DMS153 (cell line): ENCODE measurements at regions not wholly inside any gene's neighbourhood (a gene's known extent, or its start where the extent isn't known, plus 50 kb on each side); places are given as distances from the start of the nearest gene placed in this dataset.
"Not testable (repeated sequence)": the region's sequence is repeated elsewhere in the genome, so short reads cannot be mapped to it uniquely, and the experiment has no call there.

Source experiments
- DNase-seq: peaks from one replicate; lab custom pipeline; 2025; lab: John Stamatoyannopoulos, UW

GRCh38 chrX:136975684-136976470 is 57.9 kb downstream of the GPR101 start:
- DNase-seq: no peak

GRCh38 chrX:136967966-136968365 is 65.8 kb downstream of the GPR101 start:
- DNase-seq: no peak

- DNase-seq: no peak
These were observed 69.8 kb downstream of the GPR101 start for GRCh38 chrX:136963973-136964372.

DNA sequence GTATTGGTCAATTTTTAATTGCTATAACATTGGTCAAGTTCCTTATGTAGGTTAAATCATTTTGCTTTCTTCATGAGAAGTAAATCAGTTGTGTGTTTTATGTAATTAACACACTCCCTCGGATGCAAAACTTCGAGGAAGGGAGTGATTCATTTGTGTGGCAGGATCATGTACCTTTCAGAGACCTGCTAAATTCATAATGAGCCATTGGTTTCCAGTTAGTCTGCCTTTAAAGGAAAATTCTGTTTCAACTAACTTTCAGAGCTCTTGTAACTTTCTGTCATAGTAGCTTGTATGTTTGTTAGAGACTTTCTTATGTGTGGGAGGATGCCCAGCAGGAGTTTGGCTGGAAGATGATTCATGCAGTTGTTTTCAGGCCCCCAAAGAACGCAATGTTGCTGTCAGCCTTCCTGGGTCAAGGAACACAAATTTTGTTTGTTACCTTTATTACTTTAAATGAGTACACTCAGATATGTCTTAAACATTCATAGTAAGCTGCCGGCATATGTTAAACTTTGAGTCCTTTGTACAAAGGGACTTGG is 72.1 kb downstream of the GPR101 start:
- DNase-seq: no peak

DNA sequence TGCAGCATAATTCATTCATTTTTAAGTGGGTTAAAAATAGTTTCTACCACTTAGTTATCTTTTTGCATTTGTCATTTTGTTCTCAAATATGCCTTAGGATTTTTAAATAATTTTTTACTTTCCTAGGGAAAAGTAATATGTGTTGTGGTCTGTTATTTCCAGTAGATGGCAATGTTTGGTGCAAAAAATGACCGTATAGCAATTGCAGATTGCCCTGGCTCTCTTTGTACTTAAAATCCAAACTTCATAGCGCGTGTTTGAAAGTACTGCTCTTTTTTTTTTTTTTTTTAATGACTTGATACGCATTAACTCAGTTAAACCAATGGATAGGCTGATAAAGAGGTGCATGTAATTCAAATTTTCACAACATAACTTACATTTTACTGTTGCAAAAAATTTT is 74.4 kb upstream of the RBMX start:
- DNase-seq: peak; percentile 2

- DNase-seq: peak; percentile 57
These were observed 73.6 kb upstream of the RBMX start for GRCh38 chrX:136953867-136954787.

DNA sequence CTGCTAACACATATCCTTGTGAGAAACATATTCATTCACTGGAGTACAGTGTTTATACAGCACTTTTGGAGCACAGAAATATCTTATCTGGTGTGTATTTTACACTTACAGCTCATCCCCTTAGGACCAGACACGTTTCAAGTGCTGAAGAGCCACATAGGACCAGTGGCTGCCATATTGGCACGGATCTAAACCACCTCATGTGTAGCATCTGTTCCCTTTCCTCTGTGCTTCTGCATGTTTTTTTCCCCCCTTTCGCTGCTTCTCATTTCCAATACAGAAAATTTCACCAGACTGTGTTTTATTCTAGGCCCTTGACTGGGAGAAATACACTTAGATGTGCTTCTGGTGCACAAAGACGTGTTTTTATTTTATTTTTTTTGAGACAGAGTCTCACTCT is 69.7 kb upstream of the RBMX start:
- DNase-seq: no peak

DNA sequence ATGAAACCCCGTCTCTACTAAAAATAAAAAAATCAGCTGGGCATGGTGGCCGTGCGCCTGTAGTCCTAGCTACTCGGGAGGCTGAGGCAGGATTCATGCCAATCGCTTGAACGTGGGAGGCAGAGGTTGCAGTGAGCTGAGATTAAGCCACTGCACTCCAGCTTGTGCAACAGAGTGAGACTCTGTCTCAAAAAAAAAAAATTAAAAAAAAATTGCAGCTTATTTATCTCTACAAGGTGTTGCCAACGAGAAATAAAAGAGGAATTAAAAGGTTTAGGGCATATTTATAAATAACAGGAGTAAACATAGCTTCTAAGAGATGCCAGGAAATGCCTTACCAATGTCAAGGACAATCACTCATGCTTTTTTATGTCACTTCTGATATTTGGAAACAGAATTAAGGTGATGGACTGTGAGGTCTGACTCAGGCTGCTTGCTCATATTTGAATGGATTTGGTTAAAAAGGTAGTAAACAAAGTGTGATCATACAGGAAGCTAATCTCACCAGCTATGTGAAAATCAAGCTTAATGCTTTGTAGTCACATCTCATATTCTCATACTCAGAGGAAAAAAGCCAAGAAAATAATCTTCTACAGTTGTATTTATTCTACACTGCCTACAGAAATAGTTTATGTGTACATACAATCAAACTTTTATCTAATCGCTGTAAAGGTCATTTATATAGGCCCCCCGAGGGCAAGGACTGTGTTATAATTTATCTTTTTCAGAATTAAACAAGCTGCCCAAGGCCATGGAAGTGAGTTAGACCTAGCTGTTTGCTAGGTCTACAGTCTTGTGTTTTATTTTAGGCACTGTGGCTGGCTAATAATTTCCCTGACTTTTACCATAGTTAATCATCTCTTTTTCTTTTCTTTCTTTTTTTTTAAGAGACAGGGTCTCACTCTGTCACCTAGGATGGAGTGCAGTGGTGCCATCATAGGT is 61.1 kb upstream of the RBMX start:
- DNase-seq: no peak

GRCh38 chrX:136936183-136936549 is 55.6 kb upstream of the RBMX start:
- no peak for DNase-seq

- not testable (repeated sequence) for DNase-seq
These were observed 55.1 kb upstream of the RBMX start for GRCh38 chrX:136935533-136936182.

DNA sequence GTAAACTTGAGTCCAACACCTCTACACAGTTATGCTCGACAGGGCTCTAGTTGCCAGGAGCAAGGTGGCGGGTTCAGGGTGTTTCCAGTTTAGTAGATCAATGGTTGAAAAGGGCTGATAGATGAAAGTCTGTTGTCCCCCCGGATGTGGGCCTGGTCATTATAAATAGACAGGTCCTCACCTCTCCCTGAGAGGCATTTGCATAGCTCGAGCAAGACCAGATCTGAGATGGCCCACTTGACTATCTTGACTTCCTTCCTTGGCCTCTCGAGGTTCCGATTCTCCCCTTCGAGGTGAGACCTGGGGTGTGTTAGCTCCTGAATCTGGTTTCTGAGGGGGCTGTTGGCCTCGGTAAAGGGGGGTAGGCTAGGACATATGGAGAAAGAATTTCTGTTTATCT is 54.1 kb upstream of the RBMX start:
- not testable (repeated sequence) for DNase-seq

- no peak for DNase-seq
These were observed 53.2 kb upstream of the RBMX start for GRCh38 chrX:136933611-136934145.

- no peak for DNase-seq
These were observed 51.1 kb upstream of the RBMX start for GRCh38 chrX:136931661-136932060.
